KMS-11 (cell line): ENCODE measurements at regions not wholly inside any gene's neighbourhood (a gene's known extent, or its start where the extent isn't known, plus 50 kb on each side); places are given as distances from the start of the nearest gene placed in this dataset.
"Not testable (repeated sequence)": the region's sequence is repeated elsewhere in the genome, so short reads cannot be mapped to it uniquely, and the experiment has no call there.

Experiments used
- H2AFZ ChIP-seq: fragments of 200-600 bp; sonication (generic); 2 replicates; pipeline ENCODE4 v1.6.1; 2016; ENCODE audit warnings: antibody characterized with exemption, mixed run types, low read depth
- H3K27ac ChIP-seq: fragments of 200-600 bp; sonication (generic); 2 replicates; pipeline ENCODE4 v1.6.1; 2016; ENCODE audit warnings: mild to moderate bottlenecking, mixed run types
- H3K27me3 ChIP-seq: fragments of 200-600 bp; sonication (generic); 2 replicates; pipeline ENCODE4 v1.6.1; 2017; ENCODE audit warnings: mild to moderate bottlenecking, low read depth, mixed run types, moderate library complexity; ENCODE audit not compliant: insufficient read depth
- H3K36me3 ChIP-seq: fragments of 200-600 bp; sonication (generic); 2 replicates; pipeline ENCODE4 v1.6.1; 2017; ENCODE audit warnings: mild to moderate bottlenecking, mixed run types; ENCODE audit not compliant: insufficient read depth
- H3K4me1 ChIP-seq: fragments of 200-600 bp; sonication (generic); 2 replicates; pipeline ENCODE4 v1.6.1; 2016; ENCODE audit warnings: mild to moderate bottlenecking, low read depth, mixed run types; ENCODE audit not compliant: poor library complexity, severe bottlenecking
- H3K4me2 ChIP-seq: fragments of 200-600 bp; sonication (generic); 2 replicates; pipeline ENCODE4 v1.7.0; 2016; ENCODE audit warnings: mild to moderate bottlenecking, mixed run types
- H3K4me3 ChIP-seq: fragments of 200-600 bp; sonication (generic); IDR thresholded peaks from 2 replicates; pipeline ENCODE4 v1.6.1; 2017; ENCODE audit warnings: low read depth, low read length, mixed read lengths; ENCODE audit not compliant: insufficient read depth
- H3K79me2 ChIP-seq: fragments of 200-600 bp; sonication (generic); 2 replicates; pipeline ENCODE4 v1.6.1; 2016; ENCODE audit warnings: low read depth, mixed run types; ENCODE audit not compliant: insufficient read depth
- H3K9ac ChIP-seq: fragments of 200-600 bp; sonication (generic); 2 replicates; pipeline ENCODE4 v1.6.1; 2016; ENCODE audit warnings: mild to moderate bottlenecking, mixed run types
- H4K20me1 ChIP-seq: fragments of 200-600 bp; sonication (generic); 2 replicates; pipeline ENCODE4 v1.6.1; 2016; ENCODE audit warnings: mild to moderate bottlenecking, mixed run types; ENCODE audit not compliant: insufficient read depth
- TF ChIP-seq, protein P1 (sequence below): fragments of 200-600 bp; sonication (generic); conservative IDR thresholded peaks from 2 replicates; pipeline ENCODE4 v1.6.1; 2017; ENCODE audit warnings: low read depth, mild to moderate bottlenecking, antibody characterized with exemption, low read length, moderate library complexity, mixed read lengths

DNA sequence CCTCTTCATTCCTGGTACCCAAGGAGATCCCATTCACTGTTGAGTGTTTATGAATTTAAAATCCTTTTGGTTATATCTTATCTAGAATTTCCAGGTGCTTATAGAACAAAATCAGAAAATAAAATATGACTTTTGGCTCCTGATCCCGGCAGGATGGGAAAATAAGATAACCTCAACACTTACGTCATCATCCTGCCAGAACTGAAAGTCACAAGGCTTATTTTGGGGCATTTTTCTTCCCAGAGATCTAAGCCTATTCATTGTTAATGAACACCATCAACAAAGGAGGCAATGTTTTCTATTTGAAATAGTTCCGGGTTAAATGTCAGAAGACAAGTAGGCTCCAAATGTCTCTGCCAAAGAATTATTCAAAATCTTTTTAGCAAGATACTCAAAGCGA, 580.6 kb downstream of the TFAP2A start:
- TF ChIP-seq, protein P1, sequence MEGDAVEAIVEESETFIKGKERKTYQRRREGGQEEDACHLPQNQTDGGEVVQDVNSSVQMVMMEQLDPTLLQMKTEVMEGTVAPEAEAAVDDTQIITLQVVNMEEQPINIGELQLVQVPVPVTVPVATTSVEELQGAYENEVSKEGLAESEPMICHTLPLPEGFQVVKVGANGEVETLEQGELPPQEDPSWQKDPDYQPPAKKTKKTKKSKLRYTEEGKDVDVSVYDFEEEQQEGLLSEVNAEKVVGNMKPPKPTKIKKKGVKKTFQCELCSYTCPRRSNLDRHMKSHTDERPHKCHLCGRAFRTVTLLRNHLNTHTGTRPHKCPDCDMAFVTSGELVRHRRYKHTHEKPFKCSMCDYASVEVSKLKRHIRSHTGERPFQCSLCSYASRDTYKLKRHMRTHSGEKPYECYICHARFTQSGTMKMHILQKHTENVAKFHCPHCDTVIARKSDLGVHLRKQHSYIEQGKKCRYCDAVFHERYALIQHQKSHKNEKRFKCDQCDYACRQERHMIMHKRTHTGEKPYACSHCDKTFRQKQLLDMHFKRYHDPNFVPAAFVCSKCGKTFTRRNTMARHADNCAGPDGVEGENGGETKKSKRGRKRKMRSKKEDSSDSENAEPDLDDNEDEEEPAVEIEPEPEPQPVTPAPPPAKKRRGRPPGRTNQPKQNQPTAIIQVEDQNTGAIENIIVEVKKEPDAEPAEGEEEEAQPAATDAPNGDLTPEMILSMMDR, result no peak
- H3K79me2 ChIP-seq, result no peaks in the 10 kb centered on the region
- H3K4me1 ChIP-seq, result no peaks in the 10 kb centered on the region
- no peak overlapping the region for H3K4me3 ChIP-seq
- H3K27me3 ChIP-seq, result no peaks in the 10 kb centered on the region
- H3K27ac ChIP-seq, result no peak overlapping the region
- H4K20me1 ChIP-seq, result no peaks in the 10 kb centered on the region
- H3K36me3 ChIP-seq, result no peaks in the 10 kb centered on the region
- H3K9ac ChIP-seq, result no peak overlapping the region
- H3K4me2 ChIP-seq, result no peak overlapping the region
- no peak overlapping the region for H2AFZ ChIP-seq

DNA sequence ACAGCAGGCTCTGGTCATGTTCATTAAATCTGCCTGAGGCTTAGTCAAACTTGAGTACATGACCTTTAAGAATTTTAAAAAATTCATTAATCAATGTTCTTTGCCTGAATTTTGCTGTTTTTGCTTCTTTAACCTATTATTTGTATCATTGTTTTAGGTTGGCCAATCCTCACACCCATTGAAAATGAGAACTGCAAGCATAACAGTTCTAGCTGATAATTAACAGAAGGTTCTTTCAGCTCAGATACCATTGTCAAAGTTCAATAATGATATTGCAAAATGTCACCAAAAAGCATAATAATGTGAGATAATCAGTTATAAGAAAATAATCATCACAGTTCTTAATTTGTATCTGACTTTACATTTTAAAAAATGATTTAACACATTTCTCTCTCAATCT, 583.1 kb downstream of the TFAP2A start:
- Histone ChIP-seq H3K4me1 (no peaks in the 10 kb centered on the region), H4K20me1 (no peaks in the 10 kb centered on the region), H3K4me3 (no peak overlapping the region), H3K9ac (no peak overlapping the region), H3K79me2 (no peaks in the 10 kb centered on the region), H3K4me2 (no peak overlapping the region), H3K27me3 (no peaks in the 10 kb centered on the region), H3K36me3 (no peaks in the 10 kb centered on the region), H3K27ac (no peak overlapping the region), H2AFZ (no peak overlapping the region)
- TF ChIP-seq, protein P1, result no peak

DNA sequence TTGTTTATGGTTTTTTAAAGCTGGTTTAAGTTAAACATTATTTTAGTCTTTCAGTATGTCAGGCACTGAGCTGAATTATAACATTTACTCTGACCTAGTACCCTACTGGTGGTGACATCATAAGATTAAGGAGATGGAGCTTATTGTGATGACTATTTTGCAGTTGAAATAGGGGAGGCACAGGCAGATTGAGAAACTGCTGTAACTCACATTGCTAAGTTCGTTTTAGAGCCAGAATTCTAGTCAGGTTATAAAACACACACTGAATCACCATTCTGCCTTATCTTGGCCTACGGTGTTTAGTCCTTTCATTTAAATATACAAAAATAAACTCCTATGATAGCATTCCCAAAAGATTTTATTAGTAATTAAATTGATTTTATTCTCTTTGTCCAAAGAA, 584.1 kb downstream of the TFAP2A start:
- no peaks in the 10 kb centered on the region for H4K20me1 ChIP-seq
- no peak overlapping the region for H3K4me3 ChIP-seq
- H3K27ac ChIP-seq, result no peak overlapping the region
- no peak overlapping the region for H3K9ac ChIP-seq
- no peaks in the 10 kb centered on the region for H3K27me3 ChIP-seq
- H2AFZ ChIP-seq, result no peak overlapping the region
- TF ChIP-seq, protein P1, result no peak
- H3K36me3 ChIP-seq, result no peaks in the 10 kb centered on the region
- H3K4me1 ChIP-seq, result no peaks in the 10 kb centered on the region
- H3K4me2 ChIP-seq, result no peak overlapping the region
- H3K79me2 ChIP-seq, result no peaks in the 10 kb centered on the region

DNA sequence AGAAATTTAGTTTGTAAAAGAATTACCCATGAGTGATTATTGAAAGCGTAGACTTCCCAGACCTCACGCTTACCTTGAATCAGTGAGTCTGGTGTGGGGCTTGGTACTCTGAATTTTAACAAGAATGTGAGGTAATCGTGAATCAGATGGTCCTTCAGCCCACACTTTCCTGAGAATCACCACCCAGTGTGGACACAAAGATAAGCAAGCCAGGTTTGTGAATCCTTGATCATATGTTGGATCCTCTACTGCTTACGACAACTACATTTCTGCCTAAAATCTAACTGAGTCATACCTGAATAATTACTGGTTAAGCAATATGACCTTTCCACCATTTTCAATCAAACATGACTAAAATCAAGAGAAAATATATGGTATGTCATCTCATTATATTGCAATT, 589.3 kb downstream of the TFAP2A start:
- TF ChIP-seq, protein P1, result no peak
- Histone ChIP-seq H2AFZ (no peak overlapping the region), H3K4me2 (no peak overlapping the region), H3K9ac (no peak overlapping the region), H3K36me3 (no peaks in the 10 kb centered on the region), H3K4me3 (no peak overlapping the region), H3K27ac (no peak overlapping the region), H3K27me3 (no peaks in the 10 kb centered on the region), H3K4me1 (no peaks in the 10 kb centered on the region), H3K79me2 (no peaks in the 10 kb centered on the region), H4K20me1 (no peaks in the 10 kb centered on the region)

DNA sequence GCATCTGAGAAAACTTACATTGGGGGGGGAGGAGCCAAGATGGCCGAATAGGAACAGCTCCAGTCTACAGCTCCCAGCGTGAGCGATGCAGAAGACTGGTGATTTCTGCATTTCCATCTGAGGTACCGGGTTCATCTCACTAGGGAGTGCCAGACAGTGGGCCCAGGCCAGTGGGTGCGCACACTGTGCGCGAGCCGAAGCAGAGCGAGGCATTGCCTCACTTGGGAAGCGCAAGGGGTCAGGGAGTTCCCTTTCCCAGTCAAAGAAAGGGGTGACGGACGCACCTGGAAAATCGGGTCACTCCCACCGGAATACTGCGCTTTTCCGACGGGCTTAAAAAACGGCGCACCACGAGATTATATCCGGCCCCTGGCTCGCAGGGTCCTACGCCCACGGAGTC, 604.1 kb downstream of the TFAP2A start:
- not testable (repeated sequence) for H3K27me3 ChIP-seq, H3K79me2 ChIP-seq, H4K20me1 ChIP-seq, H3K4me3 ChIP-seq, H3K4me2 ChIP-seq, H2AFZ ChIP-seq, H3K27ac ChIP-seq, H3K36me3 ChIP-seq, H3K4me1 ChIP-seq, H3K9ac ChIP-seq
